ENCODE measurements at regions not wholly inside any gene's neighbourhood (a gene's known extent, or its start where the extent isn't known, plus 50 kb on each side); places are given as distances from the start of the nearest gene placed in this dataset.
"Not testable (repeated sequence)": the region's sequence is repeated elsewhere in the genome, so short reads cannot be mapped to it uniquely, and the experiment has no call there.

DNA sequence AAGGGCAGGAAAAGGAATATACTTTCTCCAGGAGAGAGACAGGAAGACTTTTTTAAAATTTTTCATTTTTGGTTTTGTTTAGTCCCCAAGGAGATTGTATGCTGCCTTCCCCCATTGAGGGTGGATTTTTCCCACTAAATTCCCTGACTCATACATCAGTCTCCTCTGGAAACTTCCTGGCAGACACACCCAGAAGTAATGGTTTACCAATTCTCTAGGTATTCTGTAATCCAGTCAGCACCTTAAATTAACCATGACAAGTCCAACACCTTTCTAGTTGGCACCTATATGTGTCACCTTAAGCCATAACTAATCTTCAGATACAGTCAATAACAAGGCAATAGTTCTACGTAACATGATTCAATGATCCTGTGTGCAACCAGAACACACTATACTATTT, 373.6 kb upstream of the NPAP1 start:
- not testable (repeated sequence) for DNase-seq (ENCODE audit: low read depth in 2 of 3, low spot score in 2 of 3)

DNA sequence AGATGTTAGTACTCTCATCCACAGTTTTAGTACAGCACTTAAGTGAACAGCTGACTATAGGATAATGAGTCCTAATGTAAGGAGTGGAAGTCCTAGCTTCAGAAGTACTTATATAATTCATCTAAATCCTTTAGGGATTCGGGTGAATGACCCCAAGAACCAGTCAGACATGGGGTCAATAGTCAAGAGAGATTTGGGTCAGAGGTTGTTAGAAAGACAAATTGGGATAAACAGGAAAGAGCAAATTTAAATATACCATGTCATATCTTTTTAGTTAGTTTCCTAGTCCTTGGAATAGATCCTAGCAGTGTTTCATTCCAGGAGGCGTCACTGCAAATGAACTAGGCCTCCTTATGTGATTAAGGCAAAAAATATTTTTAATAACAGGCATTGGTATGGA, 370.8 kb upstream of the NPAP1 start:
- not testable (repeated sequence) for DNase-seq (ENCODE audit: low read depth in 2 of 3, low spot score in 2 of 3)

DNA sequence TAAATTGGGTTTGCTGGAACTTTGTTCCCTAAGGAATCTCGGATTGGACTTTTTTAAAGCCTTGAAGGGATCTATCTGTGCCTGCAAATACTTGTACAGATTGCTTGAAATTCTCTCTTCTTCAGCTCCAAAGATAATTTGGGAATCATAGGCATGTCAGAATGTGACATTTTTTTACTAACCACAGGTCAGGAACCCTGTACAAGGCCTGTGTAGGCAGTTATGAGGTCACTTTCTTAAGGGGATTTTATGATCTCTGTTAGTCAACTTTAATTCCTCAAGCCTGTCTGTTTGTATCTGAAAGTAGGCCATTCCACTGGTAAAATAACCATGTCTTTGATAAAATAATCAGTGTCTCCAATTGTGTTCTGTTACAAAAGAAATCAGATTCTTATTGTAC, 369.9 kb upstream of the NPAP1 start:
- not testable (repeated sequence) for DNase-seq (ENCODE audit: low read depth in 2 of 3, low spot score in 2 of 3)

DNA sequence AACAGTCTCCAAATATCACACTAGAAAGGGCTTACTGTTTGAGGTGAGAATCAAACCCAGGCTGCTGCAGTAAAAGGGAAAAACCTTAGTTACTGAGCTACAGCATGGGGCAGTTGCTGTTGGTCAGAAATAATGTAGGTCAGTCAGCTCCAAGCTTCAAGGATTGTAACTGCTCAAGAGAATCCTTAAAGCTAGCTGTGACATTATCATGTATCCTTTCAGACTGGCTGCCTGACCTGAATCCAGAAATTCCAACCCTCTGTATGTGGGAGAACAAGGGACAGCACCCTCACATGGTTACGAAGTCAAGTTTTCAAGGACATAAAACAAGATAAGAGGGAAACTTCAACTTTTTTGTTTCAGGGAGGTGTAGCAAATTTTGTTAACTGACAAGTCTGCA, 365.9 kb upstream of the NPAP1 start:
- not testable (repeated sequence) for DNase-seq (ENCODE audit: low read depth in 2 of 3, low spot score in 2 of 3)

DNA sequence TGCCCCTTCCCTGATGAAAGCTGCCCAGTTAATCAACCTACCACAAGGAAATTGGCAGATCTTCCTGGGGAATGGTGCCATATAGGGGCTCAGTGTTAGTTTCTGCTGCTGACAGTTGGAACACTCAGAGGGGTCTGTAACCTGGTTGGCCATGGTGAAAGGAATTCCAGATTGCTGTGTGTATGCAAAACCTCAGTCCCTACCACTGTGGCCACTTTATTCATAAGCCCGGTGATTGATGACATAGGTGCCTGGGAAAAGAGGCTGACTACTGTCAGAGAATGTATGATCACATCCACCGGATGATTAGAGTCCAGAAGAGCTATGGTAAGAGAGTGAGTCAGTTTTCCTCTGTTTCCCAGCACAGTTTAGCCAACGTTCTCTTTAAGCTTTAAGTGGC, 363.9 kb upstream of the NPAP1 start:
- not testable (repeated sequence) for DNase-seq (ENCODE audit: low read depth in 2 of 3, low spot score in 2 of 3)

DNA sequence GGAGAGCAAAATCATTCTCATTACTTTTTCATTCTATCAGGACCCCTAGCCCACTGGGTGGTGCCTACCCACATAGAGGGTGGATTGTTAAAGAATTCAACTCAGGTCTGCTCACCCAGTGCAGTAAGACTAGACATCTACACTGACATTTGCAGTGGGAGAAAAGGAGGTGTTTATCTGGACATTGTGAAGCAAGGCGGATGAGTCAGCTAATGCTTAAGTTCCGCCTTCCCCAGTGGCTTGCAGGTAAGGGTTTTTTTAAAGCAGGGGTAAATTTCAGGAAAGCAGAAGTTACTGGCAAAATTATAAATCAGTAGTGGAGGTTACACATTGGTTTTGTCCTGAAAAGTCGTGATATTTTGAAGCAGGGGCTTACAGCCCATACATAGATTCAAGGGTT, 359.2 kb upstream of the NPAP1 start:
- DNase-seq (ENCODE audit: low read depth in 2 of 3, low spot score in 2 of 3): not testable (repeated sequence)

DNA sequence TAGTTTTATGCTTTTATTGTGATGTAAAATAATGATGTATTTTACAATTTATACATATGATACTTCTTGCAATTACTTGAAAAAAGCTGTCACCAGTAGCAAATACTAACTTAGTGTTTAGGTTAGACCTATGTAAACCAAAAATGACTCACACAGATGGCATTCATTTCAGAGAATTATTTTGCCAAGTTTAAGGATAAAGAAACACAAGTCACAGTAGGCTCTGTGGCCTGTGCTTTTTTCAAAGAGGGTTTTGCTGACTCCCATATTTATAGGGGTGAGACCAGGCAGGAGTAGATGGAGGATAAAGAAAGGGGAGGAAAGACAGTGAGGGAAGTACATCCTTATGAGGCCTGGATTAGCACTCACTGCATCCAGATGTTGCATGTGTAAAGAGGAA, 356.6 kb upstream of the NPAP1 start:
- DNase-seq (ENCODE audit: low read depth in 2 of 3, low spot score in 2 of 3): no peak

DNA sequence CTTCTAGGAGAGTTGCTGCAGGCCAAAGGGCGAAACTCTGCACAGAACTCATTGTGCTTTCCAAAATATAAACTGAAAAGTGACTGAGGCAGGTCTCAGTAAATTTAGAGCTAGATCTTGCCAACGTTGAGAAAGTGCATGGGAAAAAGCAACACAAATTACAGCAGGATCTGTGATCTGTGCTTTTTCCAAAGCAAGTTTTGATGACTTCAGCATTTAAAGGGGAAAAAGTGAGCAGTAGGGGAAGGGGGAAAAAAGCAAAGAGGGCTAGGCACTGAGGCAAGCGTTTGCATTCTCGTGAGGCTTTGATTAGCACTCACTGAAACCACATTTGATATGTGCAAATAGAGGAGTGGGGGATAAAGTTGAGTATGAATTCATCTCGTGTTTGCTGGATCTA, 351.5 kb upstream of the NPAP1 start:
- not testable (repeated sequence) for DNase-seq (ENCODE audit: low read depth in 2 of 3, low spot score in 2 of 3)

DNA sequence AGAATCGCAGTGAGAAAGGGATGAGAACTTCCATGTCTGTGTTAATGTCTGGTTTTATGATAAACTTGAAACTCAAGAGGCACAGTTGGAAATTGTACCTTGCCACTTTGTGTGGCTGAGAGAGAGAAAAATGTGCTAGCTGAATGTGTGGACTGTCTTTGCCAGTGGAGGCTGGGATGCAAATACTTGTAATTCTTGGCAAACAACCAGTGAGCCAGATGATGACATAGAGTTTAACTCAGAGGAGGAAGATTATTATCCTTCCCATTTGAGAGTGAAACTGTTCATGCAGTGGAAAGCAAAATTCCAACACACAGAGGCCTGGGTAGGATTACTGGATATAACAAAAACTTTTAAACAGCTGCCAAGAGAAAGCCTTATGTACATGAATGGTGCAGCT, 349.1 kb upstream of the NPAP1 start:
- DNase-seq (ENCODE audit: low read depth in 2 of 3, low spot score in 2 of 3): not testable (repeated sequence)

DNA sequence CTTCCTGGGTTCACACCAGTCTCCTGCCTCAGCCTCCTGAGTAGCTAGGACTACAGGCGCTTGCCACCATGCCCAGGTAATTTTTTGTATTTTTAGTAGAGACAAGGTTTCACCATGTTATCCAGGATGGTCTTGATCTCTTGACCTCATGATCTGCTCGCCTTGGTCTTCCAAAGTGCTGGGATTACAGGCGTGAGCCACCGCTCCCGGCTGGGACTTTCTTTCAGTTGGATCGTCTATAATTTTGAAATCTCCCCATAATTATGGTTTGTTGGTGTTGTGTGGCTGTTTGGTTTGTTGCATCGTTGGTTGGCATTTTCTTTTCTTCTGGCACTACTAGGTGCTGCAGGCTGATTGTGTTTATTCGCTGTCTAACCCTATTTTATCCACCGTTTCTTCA, 343.6 kb upstream of the NPAP1 start:
- DNase-seq (ENCODE audit: low read depth in 2 of 3, low spot score in 2 of 3): not testable (repeated sequence)

DNA sequence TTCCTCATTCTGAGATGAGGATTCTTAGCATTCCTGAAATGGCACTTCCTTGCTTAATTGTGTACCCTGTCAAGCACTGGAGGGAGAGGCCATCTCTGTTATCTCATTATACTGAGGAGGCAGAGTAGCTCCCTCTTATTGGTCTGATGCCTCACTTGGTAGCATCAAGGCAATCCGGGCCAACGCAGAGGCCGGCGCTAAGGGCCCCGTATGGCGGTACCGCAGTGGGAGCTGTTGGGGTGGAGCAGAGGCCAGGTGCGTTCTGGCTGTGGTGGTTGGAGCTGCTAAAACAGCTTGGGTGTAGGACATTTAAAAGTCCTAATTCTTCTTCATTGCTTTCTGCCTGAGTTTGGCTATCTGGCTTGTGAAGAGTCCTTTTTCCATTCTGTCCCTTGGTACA, 333.7 kb upstream of the NPAP1 start:
- DNase-seq (ENCODE audit: low read depth in 2 of 3, low spot score in 2 of 3): not testable (repeated sequence)

DNA sequence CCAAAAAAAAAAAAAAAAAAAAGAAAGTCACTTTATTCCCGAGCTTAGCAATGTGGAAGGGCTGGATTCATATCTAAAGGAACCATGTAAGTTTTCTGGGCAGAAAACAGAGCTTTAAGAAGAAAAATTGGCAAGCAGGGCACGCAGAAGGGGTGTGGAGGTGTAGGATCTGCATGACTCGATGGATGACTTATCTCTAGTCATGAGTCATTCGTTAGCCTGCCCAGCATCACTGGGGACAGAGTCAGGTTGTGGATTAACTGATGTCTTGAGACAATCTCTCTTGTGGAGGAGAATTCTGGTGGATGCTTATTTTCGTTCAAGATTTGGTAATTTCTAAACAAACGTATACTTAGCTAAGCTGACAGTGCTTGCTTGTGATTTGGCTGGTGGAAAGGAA, 322.8 kb upstream of the NPAP1 start:
- not testable (repeated sequence) for DNase-seq (ENCODE audit: low read depth in 2 of 3, low spot score in 2 of 3)

DNA sequence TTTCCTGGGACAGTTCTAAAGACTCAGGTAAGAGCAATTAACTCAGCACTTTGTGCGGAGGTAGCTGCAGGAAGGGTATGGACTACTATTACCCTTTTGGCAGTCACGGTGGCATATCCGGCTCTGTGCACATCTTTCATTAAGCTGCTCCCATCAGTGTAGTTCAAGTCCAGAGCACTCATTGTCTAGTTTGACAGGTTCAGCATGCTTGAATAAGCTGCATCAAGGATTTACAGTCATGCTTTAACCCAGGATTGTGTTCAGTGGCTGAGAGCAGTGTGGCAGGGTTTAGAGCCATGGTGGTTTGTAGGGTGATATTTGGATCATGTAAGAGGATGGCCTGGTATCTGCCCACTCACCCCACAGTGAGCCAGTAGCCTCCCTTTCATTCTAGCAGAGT, 294.5 kb upstream of the NPAP1 start:
- not testable (repeated sequence) for DNase-seq (ENCODE audit: low read depth in 2 of 3, low spot score in 2 of 3)

DNA sequence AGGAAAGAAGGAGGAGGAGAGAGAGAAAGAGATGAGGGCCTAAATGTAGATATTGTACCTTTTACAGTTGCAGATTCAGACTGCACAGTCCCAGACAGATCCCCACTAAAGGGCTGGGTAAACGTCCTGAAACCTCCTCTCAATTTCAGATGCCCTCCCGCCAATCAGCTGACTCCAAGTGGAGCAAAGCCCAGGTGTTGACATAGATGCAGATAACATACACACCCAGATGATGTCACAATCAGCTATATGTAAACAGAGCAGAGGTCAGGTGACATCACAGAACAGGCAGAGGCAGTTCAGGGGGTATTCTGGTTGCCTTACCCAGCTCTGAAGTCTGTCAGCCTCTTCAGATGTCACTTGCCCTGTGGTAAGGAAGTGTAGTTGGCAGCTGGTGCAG, 290.3 kb upstream of the NPAP1 start:
- DNase-seq (ENCODE audit: low read depth in 2 of 3, low spot score in 2 of 3): not testable (repeated sequence)

DNA sequence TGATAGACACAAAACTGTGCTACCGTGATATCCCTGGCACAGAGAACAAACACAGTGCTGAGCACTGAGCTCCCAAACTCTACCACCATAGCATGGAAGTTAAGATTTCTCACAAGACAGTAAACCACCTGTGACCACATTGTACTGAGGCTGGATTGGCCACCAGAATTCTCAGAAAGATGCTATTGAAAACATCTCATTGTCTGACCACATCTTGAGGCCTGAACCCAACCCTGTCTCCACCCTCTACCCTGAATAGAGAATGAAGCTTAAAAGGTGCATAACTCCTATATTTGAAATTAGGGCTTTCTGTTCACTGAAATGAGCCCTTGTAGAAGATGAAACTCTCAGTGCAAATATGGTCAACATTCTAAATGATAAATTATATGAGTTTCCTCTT, 281.3 kb upstream of the NPAP1 start:
- no peak for DNase-seq (ENCODE audit: low read depth in 2 of 3, low spot score in 2 of 3)

DNA sequence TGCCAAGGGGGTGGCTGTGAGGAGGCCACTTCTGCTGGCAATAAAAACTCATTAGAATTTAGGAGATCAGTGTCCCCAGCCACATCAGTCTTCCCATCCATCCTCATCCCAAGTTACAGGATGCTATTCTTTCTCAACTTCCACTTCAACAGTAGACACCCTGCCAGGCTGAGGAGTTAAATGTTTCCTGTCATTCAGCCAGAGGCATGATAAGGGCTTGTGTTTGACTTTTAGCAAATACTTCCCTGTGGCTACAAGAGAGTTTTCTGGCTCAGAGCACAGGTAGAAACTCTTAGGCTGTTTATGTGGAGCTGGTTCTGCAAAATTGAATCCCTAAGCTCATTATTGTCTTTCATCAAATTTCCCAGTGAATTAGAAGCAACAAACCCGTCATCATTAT, 262.9 kb upstream of the NPAP1 start:
- not testable (repeated sequence) for DNase-seq (ENCODE audit: low read depth in 2 of 3, low spot score in 2 of 3)

DNA sequence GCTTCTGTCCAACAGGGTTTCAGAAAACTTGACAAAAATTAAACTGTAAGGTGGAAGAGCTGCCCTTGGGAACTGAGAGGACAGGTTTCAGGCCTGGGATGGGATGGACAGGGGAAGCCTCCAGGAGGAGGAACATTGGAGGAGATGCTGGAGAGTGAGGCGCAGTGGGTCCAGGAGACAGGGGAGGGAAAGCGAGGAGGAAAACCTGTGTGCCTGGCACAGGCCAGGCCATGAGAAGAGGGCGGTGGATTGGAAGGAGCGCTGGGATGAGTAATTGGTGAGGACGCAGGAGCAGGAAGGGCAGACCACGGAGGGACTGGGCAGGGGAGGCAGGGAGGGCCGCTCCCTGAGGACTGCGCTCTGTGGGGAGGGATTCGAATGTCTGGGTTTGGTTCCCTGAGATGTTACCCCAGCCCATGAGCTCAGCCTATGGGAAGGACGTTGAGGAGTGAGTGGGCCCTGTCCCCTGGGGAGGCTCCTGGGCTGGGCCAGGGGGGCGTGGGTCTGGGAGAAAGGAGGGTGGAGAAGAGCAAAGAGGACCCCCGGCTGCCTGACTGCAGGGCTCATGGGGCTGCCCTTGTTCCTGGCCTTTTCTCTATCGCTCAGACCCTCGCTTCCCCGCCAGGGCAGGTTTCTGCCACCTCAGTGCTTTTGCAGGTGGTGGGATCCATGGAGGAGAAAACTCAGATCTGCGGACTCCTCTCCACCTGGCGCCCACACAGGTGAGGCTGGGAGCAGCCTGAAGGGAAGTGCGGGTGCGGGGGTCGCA, 249.1 kb upstream of the NPAP1 start:
- DNase-seq (ENCODE audit: low read depth in 2 of 3, low spot score in 2 of 3): not testable (repeated sequence)

DNA sequence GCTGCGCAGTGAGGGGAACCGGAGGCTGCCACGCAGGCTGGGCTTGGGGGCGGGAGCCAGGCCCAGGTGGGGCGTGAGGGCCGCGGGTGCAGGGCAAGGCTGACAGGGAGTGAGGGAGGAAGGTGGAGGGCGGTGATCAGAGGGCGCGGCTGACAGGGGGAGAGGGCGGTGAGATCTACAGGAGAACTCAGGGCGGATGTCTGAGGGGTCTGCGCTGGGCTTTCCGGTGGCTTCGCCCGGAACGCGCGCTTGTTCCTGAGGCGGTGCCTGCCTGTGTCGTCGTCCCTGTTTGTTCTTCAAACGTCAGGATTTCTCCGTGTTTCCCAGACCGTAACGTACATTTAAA, 248.5 kb upstream of the NPAP1 start:
- DNase-seq (ENCODE audit: low read depth in 2 of 3, low spot score in 2 of 3): not testable (repeated sequence)

DNA sequence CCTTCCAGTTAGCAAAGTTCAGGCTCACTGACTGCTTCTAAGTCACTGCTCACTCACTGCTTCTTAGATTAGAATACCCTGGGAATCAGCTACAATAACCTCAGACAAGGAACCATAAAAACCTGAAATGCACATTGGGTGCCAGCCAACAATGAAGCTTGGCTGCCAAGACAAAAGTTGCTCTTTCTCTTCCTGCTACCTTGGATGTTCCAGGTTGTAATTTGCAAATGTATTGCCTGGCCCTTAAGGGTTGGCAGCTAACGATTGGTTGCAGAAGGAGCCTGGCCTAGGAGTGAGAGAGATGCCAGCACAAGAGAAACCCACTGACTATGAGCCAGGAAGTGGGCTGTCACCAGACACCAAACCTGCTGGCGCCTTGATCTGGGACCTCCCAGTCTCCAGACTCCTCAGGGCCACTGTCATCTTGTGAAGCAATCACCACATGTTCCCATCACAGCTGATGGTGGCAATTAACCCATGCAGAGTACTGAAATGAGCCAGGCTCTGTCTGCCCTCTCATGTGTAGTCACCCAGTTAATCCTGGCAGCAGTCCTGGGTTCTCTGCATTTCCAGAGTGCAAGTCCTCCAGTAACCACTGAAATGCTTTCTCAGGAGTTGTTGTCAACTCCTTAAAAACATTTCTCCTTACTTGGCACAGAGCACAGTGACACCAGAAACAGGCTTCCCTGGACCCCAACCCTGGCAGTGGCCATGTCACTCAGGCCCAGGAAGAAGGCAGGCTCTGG, 240.3 kb upstream of the NPAP1 start:
- DNase-seq (ENCODE audit: low read depth in 2 of 3, low spot score in 2 of 3): not testable (repeated sequence)

DNA sequence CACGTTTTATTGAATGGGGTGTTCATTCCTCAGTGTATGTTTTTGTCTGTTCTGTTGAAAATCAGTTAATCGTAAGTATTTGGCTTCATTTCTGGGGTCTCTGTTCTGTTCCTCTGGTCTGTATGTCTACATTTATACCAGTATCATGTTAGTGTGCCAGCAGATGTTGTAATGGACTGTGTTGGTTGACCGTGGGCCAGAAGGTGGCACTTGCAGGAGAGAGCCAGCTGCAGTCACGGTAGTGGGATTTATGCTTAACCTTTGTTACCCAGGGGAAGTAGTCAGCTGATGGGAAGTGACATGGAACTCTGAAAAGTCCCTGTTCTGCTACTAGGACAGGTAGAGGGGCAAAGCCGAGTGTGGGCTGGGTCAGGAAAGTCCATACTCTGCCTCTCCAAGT, 238.3 kb upstream of the NPAP1 start:
- DNase-seq (ENCODE audit: low read depth in 2 of 3, low spot score in 2 of 3): not testable (repeated sequence)

DNA sequence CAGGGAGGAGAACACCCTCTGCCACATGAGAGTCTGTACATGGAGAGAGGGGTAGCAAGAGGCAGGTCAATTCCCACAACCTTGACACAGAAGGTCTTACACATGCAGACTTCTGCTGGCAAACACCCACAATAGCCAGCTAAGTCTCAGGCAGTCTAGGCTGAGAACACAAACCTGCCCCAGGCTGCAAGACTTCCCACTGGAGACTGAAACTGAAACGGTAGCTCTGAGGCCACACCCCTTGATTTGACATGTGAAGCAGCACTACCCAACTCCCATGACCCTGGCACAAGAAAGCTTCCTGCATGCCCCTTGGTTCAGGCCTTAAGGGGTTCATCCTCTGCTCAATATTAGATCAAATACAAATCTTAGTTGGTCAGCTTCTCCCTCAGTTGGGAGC, 237.8 kb upstream of the NPAP1 start:
- DNase-seq (ENCODE audit: low read depth in 2 of 3, low spot score in 2 of 3): not testable (repeated sequence)
